ELF-1 (cell line): ENCODE measurements at regions not wholly inside any gene's neighbourhood (a gene's known extent, or its start where the extent isn't known, plus 50 kb on each side); places are given as distances from the start of the nearest gene placed in this dataset.
A peak's percentile ranks its signal among the peaks of the same experiment; 100 is the strongest.

Experiments used
- DNase-seq: peaks from one replicate; pipeline ENCODE4 v3.0.0-alpha.2; 2016; ENCODE audit warnings: low read depth, low spot score

- DNase-seq = no peak
Measured at GRCh38 chr13:91184244-91184926, 163.1 kb upstream of the MIR17HG start.

- DNase-seq = no peak
Measured at GRCh38 chr13:91185294-91185863, 162.1 kb upstream of the MIR17HG start.

- no peak for DNase-seq
Measured at GRCh38 chr13:91187522-91187921, 160.0 kb upstream of the MIR17HG start.

- DNase-seq = no peak
Measured at GRCh38 chr13:91189506-91189905, 158.0 kb upstream of the MIR17HG start.

- DNase-seq = peak; percentile 77
Measured at GRCh38 chr13:91193358-91193757, 154.1 kb upstream of the MIR17HG start.

GRCh38 chr13:91195789-91196188 lies 151.7 kb upstream of the MIR17HG start:
- no peak for DNase-seq

- DNase-seq = no peak
Measured at GRCh38 chr13:91196958-91197357, 150.5 kb upstream of the MIR17HG start.

GRCh38 chr13:91199866-91200265 lies 147.6 kb upstream of the MIR17HG start:
- DNase-seq = no peak

GRCh38 chr13:91200486-91200885 lies 147.0 kb upstream of the MIR17HG start:
- DNase-seq = no peak

- no peak for DNase-seq
Measured at GRCh38 chr13:91203430-91203829, 144.1 kb upstream of the MIR17HG start.

GRCh38 chr13:91207261-91207660 lies 140.2 kb upstream of the MIR17HG start:
- DNase-seq = no peak

- peak; percentile 56 for DNase-seq
Measured at GRCh38 chr13:91211510-91211909, 136.0 kb upstream of the MIR17HG start.

GRCh38 chr13:91212231-91212630 lies 135.3 kb upstream of the MIR17HG start:
- no peak for DNase-seq

- no peak for DNase-seq
Measured at GRCh38 chr13:91214031-91214430, 133.5 kb upstream of the MIR17HG start.

- DNase-seq = peak; percentile 95
Measured at GRCh38 chr13:91216928-91217700, 130.4 kb upstream of the MIR17HG start.

- no peak for DNase-seq
Measured at GRCh38 chr13:91219201-91219600, 128.3 kb upstream of the MIR17HG start.

GRCh38 chr13:91220872-91221271 lies 126.6 kb upstream of the MIR17HG start:
- DNase-seq = peak; percentile 36

GRCh38 chr13:91228108-91228507 lies 119.4 kb upstream of the MIR17HG start:
- DNase-seq = no peak

GRCh38 chr13:91228940-91229339 lies 118.5 kb upstream of the MIR17HG start:
- no peak for DNase-seq

GRCh38 chr13:91232716-91233115 lies 114.8 kb upstream of the MIR17HG start:
- DNase-seq = no peak

GRCh38 chr13:91233291-91233690 lies 114.2 kb upstream of the MIR17HG start:
- no peak for DNase-seq

GRCh38 chr13:91236182-91236581 lies 111.3 kb upstream of the MIR17HG start:
- DNase-seq = no peak

GRCh38 chr13:91236921-91237320 lies 110.6 kb upstream of the MIR17HG start:
- DNase-seq = no peak
